ENCODE measurements at regions not wholly inside any gene's neighbourhood (a gene's known extent, or its start where the extent isn't known, plus 50 kb on each side); places are given as distances from the start of the nearest gene placed in this dataset.

- TF ChIP-seq CTCF (conservative IDR thresholded peaks at IDR 0.05 in 1 of 2, IDR thresholded peaks at IDR 0.05 in 1 of 2; ENCODE audit: extremely low read depth in 1 of 2, insufficient read depth in 1 of 2, low read depth in 1 of 2, low read length in 2 of 2) (no peak), EZH2 (IDR thresholded peaks at IDR 0.05; ENCODE audit: borderline replicate concordance, low read length) (no peak)
Measured at GRCh38 chr10:44054046-44054445, 330.9 kb downstream of the CXCL12 start.
